Suprapubic skin (tissue), 4 donors: ENCODE measurements at regions not wholly inside any gene's neighbourhood (a gene's known extent, or its start where the extent isn't known, plus 50 kb on each side); places are given as distances from the start of the nearest gene placed in this dataset.

Experiments used
- DNase-seq, 2 donors: peaks; one replicate each; pipeline ENCODE4 v3.0.0-alpha.2; 2019; ENCODE audit warnings: low spot score in 2 of 2
- H3K27ac ChIP-seq: fragments of 200-600 bp; sonication (generic); one replicate; pipeline ENCODE4 v1.5.1; 2019
- H3K27me3 ChIP-seq: fragments of 200-600 bp; sonication (generic); one replicate; pipeline ENCODE4 v1.5.1; 2019
- H3K36me3 ChIP-seq: fragments of 200-600 bp; sonication (generic); one replicate; pipeline ENCODE4 v1.5.1; 2019
- H3K4me1 ChIP-seq: fragments of 200-600 bp; sonication (generic); one replicate; pipeline ENCODE4 v1.5.1; 2019
- H3K4me3 ChIP-seq: fragments of 200-600 bp; sonication (generic); one replicate; pipeline ENCODE4 v1.5.1; 2019; ENCODE audit warnings: mild to moderate bottlenecking
- H3K9me3 ChIP-seq: fragments of 200-600 bp; sonication (generic); one replicate; pipeline ENCODE4 v1.5.1; 2019
- EP300 ChIP-seq: sonication (generic); formaldehyde crosslinking; IDR thresholded peaks from one replicate; pipeline ENCODE4 v1.6.1; 2017; ENCODE audit warnings: antibody characterized with exemption
- POLR2A ChIP-seq, 2 donors: fragments of 450-650 bp; IDR thresholded peaks; one replicate each; pipeline ENCODE4 v1.6.1; 2017; ENCODE audit warnings: antibody characterized with exemption in 2 of 2, mild to moderate bottlenecking in 2 of 2, moderate library complexity in 2 of 2
- POLR2AphosphoS5 ChIP-seq, 3 donors: sonication (generic); formaldehyde crosslinking; IDR thresholded peaks; one replicate each; pipeline ENCODE4 v1.6.1; 2017; ENCODE audit warnings: antibody characterized with exemption in 3 of 3
- WGBS: methylation state at CpG from one replicate; pipeline ENCODE4 v1.1.5; 2018; 5-methylcytosine and 5-hydroxymethylcytosine counted together
- TF ChIP-seq, protein P1 (sequence below), 2 donors: fragments of 200-600 bp in 1 of 2; fragments of 450-650 bp in 1 of 2; sonication (generic) in 1 of 2; IDR thresholded peaks; one replicate each; pipeline ENCODE4 v1.5.1; 2016 to 2019; ENCODE audit warnings: antibody characterized with exemption in 2 of 2, mild to moderate bottlenecking in 1 of 2, moderate library complexity in 1 of 2

DNA sequence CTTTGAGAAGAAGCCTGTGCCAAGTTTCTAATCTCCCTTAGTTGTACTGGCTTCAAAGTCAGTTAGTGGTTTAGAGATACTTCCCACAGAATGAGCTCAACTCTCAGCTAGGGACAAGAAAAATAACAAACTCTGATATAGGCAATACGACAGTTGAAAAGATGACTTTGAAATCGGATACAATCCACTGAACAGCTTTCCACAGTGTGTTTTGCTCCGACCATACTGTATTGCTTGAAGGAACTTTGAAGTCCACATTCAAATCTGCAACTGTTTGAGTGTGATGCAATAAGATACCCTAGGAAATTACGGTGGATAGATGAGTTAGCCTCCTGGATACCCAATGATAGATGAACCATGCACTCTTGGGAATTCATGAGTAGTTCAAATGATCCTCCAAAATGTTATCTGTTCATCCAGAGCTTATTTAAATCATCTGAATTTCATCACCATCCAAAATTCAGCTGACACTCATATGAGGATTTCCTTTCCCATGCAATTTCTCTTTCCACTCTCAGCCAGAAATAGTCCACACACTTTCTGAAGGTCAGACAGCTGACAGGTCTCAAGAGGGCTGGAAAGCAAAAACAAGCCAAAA is 443.8 kb downstream of the HAO1 start:
- Histone ChIP-seq H3K27ac (no peak overlapping the region), H3K27me3 (no peaks in the 10 kb centered on the region), H3K4me1 (no peaks in the 10 kb centered on the region), H3K4me3 (no peak overlapping the region), H3K36me3 (no peaks in the 10 kb centered on the region), H3K9me3 (no peaks in the 10 kb centered on the region)
- 61% methylated on average over 4 of the region's 4 CpGs for WGBS
- no peak for TF ChIP-seq POLR2AphosphoS5 (IDR thresholded peaks at IDR 0.05)
- no peak for TF ChIP-seq POLR2A (IDR thresholded peaks at IDR 0.05)
- TF ChIP-seq EP300, result no peak
- TF ChIP-seq, protein P1, sequence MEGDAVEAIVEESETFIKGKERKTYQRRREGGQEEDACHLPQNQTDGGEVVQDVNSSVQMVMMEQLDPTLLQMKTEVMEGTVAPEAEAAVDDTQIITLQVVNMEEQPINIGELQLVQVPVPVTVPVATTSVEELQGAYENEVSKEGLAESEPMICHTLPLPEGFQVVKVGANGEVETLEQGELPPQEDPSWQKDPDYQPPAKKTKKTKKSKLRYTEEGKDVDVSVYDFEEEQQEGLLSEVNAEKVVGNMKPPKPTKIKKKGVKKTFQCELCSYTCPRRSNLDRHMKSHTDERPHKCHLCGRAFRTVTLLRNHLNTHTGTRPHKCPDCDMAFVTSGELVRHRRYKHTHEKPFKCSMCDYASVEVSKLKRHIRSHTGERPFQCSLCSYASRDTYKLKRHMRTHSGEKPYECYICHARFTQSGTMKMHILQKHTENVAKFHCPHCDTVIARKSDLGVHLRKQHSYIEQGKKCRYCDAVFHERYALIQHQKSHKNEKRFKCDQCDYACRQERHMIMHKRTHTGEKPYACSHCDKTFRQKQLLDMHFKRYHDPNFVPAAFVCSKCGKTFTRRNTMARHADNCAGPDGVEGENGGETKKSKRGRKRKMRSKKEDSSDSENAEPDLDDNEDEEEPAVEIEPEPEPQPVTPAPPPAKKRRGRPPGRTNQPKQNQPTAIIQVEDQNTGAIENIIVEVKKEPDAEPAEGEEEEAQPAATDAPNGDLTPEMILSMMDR (IDR thresholded peaks at IDR 0.05), result no peak
- DNase-seq, result no peak

DNA sequence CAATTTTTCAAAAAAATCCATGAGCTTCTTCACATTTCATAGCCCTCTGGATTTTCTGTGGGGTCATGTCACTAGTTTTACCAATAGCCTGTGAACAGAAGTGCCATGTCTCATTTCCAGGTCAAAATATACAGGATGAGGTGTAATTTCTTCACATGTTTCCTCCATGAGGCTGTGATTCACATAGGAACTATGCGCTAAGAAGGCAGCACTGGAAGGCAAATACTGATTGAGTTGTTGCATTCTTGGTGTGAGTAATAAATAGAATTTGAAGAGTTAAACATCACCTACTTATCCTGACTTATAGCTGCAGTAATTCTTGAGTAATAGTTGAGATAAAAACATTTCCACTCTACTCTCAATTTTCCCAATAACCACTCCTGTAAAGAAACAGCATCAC is 442.3 kb downstream of the HAO1 start:
- H3K36me3 ChIP-seq, result no peaks in the 10 kb centered on the region
- WGBS, result 89% methylated on average over 1 of the region's 1 CpG
- no peaks in the 10 kb centered on the region for H3K9me3 ChIP-seq
- no peak overlapping the region for H3K27ac ChIP-seq
- peaks cover under 1% of the 10 kb centered on the region for H3K4me1 ChIP-seq
- DNase-seq, result no peak
- TF ChIP-seq, protein P1 (IDR thresholded peaks at IDR 0.05), result no peak
- TF ChIP-seq POLR2A (IDR thresholded peaks at IDR 0.05) (no peak), POLR2AphosphoS5 (IDR thresholded peaks at IDR 0.05) (no peak), EP300 (no peak)
- H3K4me3 ChIP-seq, result no peak overlapping the region
- no peaks in the 10 kb centered on the region for H3K27me3 ChIP-seq

DNA sequence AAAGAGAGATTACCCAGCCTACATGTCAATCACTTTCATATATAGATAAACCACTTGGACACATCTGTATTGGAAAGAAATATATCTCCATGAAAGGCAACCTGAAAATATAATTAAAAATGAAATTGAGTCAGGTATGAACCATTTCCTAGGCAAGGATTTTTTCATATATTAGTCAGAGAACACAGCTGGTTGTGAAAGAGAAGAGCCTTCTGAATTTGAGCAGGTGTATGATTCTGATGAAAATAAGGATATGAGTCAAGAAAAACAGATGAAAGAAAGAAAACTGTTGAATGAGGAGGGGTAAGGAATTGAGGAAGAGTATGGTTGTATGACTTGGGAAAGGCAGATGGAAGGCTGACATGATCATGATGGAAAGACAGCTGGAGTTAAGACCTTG is 441.1 kb downstream of the HAO1 start:
- TF ChIP-seq POLR2AphosphoS5 (IDR thresholded peaks at IDR 0.05), result no peak
- TF ChIP-seq, protein P1 (IDR thresholded peaks at IDR 0.05), result no peak
- TF ChIP-seq EP300, result no peak
- TF ChIP-seq POLR2A (IDR thresholded peaks at IDR 0.05), result no peak
- H3K27ac ChIP-seq, result no peak overlapping the region
- no peaks in the 10 kb centered on the region for H3K36me3 ChIP-seq
- no peak for DNase-seq
- peaks cover 6% of the 10 kb centered on the region for H3K4me1 ChIP-seq
- H3K27me3 ChIP-seq, result no peaks in the 10 kb centered on the region
- no peak overlapping the region for H3K4me3 ChIP-seq
- no peaks in the 10 kb centered on the region for H3K9me3 ChIP-seq

DNA sequence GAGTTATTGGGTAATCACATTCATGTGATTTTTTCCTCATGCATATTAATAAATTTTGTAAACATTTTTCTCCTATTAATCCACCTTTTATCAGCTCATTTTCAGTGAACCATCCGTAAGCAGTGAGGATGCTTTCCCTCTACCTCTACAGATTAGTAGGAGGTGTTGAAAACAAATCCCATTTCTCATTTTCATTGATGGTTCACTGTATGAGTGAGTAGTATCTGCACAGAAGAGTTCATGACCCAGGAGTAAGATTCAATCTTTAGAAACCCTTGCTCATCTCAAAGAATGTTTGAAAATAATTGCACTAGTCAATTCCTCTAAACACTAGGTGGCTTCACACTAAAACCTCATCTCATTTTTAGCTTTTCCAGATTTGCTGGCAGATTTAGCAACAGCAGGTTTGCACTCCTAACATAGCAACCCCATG is 440.0 kb downstream of the HAO1 start:
- DNase-seq, result no peak
- 88% methylated on average over 1 of the region's 1 CpG for WGBS
- Histone ChIP-seq H3K27me3 (no peaks in the 10 kb centered on the region), H3K4me1 (peaks cover 6% of the 10 kb centered on the region), H3K27ac (no peak overlapping the region), H3K36me3 (no peaks in the 10 kb centered on the region), H3K9me3 (no peaks in the 10 kb centered on the region), H3K4me3 (no peak overlapping the region)
- TF ChIP-seq POLR2A (IDR thresholded peaks at IDR 0.05) (no peak), EP300 (no peak), POLR2AphosphoS5 (IDR thresholded peaks at IDR 0.05) (no peak)
- TF ChIP-seq, protein P1 (IDR thresholded peaks at IDR 0.05), result no peak

DNA sequence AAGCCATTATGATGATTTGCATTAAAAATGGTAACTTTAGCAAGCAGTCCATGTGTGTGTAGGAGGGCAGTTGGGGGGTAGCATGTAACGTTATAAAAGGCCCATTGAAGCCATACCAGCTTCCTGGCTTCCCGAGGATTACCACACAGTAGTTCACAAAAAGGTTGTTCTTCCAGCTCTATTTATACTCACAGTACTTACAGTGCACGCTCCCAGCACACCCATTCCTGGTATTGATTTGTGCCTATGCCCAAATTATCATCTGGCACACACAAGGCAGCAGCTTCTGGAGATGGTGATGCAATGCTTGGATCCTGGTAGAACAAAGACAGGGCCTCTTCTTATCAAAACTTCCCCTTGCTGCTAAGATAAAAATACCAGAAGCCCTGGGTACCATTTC is 436.8 kb downstream of the HAO1 start:
- TF ChIP-seq, protein P1 (IDR thresholded peaks at IDR 0.05), result no peak
- TF ChIP-seq POLR2AphosphoS5 (IDR thresholded peaks at IDR 0.05), result peak in 1 of 3 donors; percentile 37
- Histone ChIP-seq H3K4me1 (peaks cover 6% of the 10 kb centered on the region), H3K9me3 (no peaks in the 10 kb centered on the region), H3K27ac (no peak overlapping the region), H3K36me3 (no peaks in the 10 kb centered on the region), H3K27me3 (no peaks in the 10 kb centered on the region), H3K4me3 (no peak overlapping the region)
- 23% methylated on average over 3 of the region's 3 CpGs for WGBS
- no peak for DNase-seq
